ENCODE measurements at regions not wholly inside any gene's neighbourhood (a gene's known extent, or its start where the extent isn't known, plus 50 kb on each side); places are given as distances from the start of the nearest gene placed in this dataset.

GRCh38 chr2:133919285-133919684, 334.6 kb upstream of the MGAT5 start:
- H3K4me3 ChIP-seq (ENCODE audit: low read length): no peak overlapping the region
- TF ChIP-seq, protein P1, sequence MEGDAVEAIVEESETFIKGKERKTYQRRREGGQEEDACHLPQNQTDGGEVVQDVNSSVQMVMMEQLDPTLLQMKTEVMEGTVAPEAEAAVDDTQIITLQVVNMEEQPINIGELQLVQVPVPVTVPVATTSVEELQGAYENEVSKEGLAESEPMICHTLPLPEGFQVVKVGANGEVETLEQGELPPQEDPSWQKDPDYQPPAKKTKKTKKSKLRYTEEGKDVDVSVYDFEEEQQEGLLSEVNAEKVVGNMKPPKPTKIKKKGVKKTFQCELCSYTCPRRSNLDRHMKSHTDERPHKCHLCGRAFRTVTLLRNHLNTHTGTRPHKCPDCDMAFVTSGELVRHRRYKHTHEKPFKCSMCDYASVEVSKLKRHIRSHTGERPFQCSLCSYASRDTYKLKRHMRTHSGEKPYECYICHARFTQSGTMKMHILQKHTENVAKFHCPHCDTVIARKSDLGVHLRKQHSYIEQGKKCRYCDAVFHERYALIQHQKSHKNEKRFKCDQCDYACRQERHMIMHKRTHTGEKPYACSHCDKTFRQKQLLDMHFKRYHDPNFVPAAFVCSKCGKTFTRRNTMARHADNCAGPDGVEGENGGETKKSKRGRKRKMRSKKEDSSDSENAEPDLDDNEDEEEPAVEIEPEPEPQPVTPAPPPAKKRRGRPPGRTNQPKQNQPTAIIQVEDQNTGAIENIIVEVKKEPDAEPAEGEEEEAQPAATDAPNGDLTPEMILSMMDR (conservative IDR thresholded peaks at IDR 0.05; ENCODE audit: low read length): no peak
- DNase-seq (ENCODE audit: low read depth): no peak

- TF ChIP-seq, protein P1 (conservative IDR thresholded peaks at IDR 0.05; ENCODE audit: low read length): no peak
- no peak overlapping the region for H3K4me3 ChIP-seq (ENCODE audit: low read length)
- no peak for DNase-seq (ENCODE audit: low read depth)
Measured at GRCh38 chr2:133927894-133928293, 326.0 kb upstream of the MGAT5 start.

- H3K4me3 ChIP-seq (ENCODE audit: low read length): no peak overlapping the region
- no peak for DNase-seq (ENCODE audit: low read depth)
- TF ChIP-seq, protein P1 (conservative IDR thresholded peaks at IDR 0.05; ENCODE audit: low read length): no peak
Measured at GRCh38 chr2:133936096-133936495, 317.8 kb upstream of the MGAT5 start.

GRCh38 chr2:133936601-133937000, 317.3 kb upstream of the MGAT5 start:
- peak; percentile 3 for DNase-seq (ENCODE audit: low read depth)
- H3K4me3 ChIP-seq (ENCODE audit: low read length): no peak overlapping the region
- TF ChIP-seq, protein P1 (conservative IDR thresholded peaks at IDR 0.05; ENCODE audit: low read length): no peak

- no peak for DNase-seq (ENCODE audit: low read depth)
- TF ChIP-seq, protein P1 (conservative IDR thresholded peaks at IDR 0.05; ENCODE audit: low read length): no peak
- H3K4me3 ChIP-seq (ENCODE audit: low read length): no peak overlapping the region
Measured at GRCh38 chr2:133937669-133938068, 316.2 kb upstream of the MGAT5 start.

DNA sequence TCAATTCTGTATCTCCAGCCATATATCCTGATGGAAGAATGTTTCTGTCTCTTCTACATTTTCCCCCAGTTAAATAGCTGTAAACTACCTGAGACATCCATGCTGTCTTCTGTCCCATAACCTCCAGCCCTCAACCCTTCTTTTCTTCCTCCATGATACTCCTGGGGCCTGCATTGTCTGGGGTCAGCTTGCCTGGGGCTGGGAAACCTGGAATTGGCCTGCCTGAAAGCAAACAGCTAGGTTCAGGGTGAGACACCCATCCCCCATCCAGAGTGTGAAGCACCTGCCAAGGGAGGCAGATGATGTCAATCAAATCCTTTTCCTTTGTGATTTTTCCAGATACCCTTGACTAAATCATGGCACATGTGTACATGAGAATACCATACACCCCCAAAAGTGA, 313.7 kb upstream of the MGAT5 start:
- TF ChIP-seq, protein P1 (conservative IDR thresholded peaks at IDR 0.05; ENCODE audit: low read length): no peak
- no peak overlapping the region for H3K4me3 ChIP-seq (ENCODE audit: low read length)
- DNase-seq (ENCODE audit: low read depth): no peak

- peak; percentile 15 for DNase-seq (ENCODE audit: low read depth)
- TF ChIP-seq, protein P1 (conservative IDR thresholded peaks at IDR 0.05; ENCODE audit: low read length): no peak
- no peak overlapping the region for H3K4me3 ChIP-seq (ENCODE audit: low read length)
Measured at GRCh38 chr2:133941666-133942065, 312.2 kb upstream of the MGAT5 start.
